ENCODE measurements at regions not wholly inside any gene's neighbourhood (a gene's known extent, or its start where the extent isn't known, plus 50 kb on each side); places are given as distances from the start of the nearest gene placed in this dataset.

DNA sequence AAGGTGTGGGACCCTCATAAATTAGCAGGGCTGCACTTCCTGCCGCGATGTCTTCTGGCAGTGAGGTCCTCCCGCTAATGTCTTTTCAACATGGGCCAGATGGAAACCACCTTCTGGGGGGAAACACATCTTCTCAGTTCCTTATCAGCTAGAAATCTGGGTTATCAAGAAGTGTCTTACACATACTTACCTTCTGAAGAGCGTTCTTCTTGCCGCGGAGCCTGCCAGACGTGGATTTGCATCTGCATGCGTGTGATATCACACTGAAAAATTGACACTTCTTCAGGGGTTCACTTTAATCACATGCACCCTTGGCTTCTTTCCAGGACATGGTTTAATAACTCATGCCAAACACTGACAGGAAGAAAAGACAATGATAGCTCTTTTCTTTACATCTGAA lies 163.5 kb upstream of the SOX11 start:
- no peak for TF ChIP-seq ZFX (IDR thresholded peaks at IDR 0.05; ENCODE audit: borderline replicate concordance)
- TF ChIP-seq, protein P1, sequence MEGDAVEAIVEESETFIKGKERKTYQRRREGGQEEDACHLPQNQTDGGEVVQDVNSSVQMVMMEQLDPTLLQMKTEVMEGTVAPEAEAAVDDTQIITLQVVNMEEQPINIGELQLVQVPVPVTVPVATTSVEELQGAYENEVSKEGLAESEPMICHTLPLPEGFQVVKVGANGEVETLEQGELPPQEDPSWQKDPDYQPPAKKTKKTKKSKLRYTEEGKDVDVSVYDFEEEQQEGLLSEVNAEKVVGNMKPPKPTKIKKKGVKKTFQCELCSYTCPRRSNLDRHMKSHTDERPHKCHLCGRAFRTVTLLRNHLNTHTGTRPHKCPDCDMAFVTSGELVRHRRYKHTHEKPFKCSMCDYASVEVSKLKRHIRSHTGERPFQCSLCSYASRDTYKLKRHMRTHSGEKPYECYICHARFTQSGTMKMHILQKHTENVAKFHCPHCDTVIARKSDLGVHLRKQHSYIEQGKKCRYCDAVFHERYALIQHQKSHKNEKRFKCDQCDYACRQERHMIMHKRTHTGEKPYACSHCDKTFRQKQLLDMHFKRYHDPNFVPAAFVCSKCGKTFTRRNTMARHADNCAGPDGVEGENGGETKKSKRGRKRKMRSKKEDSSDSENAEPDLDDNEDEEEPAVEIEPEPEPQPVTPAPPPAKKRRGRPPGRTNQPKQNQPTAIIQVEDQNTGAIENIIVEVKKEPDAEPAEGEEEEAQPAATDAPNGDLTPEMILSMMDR (IDR thresholded peaks at IDR 0.05), result no peak
- no peak overlapping the region for H3K27ac ChIP-seq

- no peak overlapping the region for H3K27ac ChIP-seq
- TF ChIP-seq ZFX (IDR thresholded peaks at IDR 0.05; ENCODE audit: borderline replicate concordance), result no peak
- TF ChIP-seq, protein P1 (IDR thresholded peaks at IDR 0.05), result no peak
These were observed 162.0 kb upstream of the SOX11 start for GRCh38 chr2:5530011-5530696.

DNA sequence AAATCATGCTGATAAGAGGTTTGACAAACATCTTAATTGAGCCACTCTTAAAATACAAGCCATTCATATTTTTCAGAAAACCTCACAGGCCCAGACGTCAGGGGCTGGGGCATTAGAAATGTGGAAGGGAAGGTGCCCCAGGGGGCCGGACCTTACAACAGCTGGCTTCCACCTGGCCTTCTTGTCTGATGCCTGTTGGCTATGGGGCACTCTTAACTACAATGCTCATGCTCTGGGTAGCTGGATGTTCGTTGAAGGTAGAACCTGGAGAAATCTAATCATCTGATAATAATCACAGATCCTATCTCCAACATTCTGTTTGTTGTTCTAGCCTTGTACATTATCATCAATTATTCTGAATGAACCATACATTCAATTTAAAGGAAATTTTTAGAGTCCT lies 156.9 kb upstream of the SOX11 start:
- TF ChIP-seq, protein P1 (IDR thresholded peaks at IDR 0.05), result no peak

GRCh38 chr2:5537180-5537688 lies 154.9 kb upstream of the SOX11 start:
- no peak overlapping the region for H3K27ac ChIP-seq
- no peak for TF ChIP-seq ZFX (IDR thresholded peaks at IDR 0.05; ENCODE audit: borderline replicate concordance)
- TF ChIP-seq, protein P1 (IDR thresholded peaks at IDR 0.05), result no peak

More for the DNA sequence above, 156.9 kb upstream of the SOX11 start:
- no peak overlapping the region for H3K27ac ChIP-seq

DNA sequence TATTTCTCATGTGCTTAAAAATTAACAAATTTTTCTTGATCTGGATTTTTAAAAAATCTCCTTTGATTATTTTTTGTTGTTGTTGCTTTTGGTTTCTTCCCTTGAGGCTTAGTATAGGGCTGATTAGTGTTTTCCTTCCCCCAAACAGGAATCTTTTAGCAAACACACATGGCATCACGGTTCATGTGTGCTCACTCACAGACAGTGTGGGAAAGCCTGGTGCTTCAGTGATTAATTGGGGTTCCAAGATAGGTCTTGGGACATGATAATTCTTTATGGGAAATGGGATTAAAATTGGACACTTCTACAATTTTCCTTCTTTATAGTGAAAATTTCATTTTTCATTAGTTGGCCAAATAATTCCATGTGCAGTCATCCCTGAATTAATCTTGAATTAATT lies 153.9 kb upstream of the SOX11 start:
- no peak for TF ChIP-seq ZFX (IDR thresholded peaks at IDR 0.05; ENCODE audit: borderline replicate concordance)
- TF ChIP-seq, protein P1 (IDR thresholded peaks at IDR 0.05), result no peak
- no peak overlapping the region for H3K27ac ChIP-seq

DNA sequence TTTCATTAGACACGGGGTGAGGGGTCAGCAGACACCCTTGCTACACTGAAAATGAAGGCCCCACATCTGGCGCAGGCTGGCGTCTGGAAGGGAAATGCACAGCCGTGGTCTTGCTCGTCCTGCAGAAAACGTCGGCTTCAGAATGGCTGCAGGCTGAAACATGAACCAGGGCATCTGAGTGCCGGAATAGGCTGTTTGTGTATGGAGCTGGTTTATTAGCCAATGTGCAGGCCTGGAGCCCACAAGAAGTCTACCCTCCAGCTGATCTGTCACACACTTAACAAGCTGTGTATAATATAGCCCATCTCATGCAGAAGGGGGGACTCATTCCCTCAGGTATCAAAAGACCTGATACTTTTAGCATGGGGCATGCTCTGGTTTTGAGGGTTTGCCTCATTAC lies 153.4 kb upstream of the SOX11 start:
- TF ChIP-seq, protein P1 (IDR thresholded peaks at IDR 0.05), result no peak
- no peak for TF ChIP-seq ZFX (IDR thresholded peaks at IDR 0.05; ENCODE audit: borderline replicate concordance)
- no peak overlapping the region for H3K27ac ChIP-seq

DNA sequence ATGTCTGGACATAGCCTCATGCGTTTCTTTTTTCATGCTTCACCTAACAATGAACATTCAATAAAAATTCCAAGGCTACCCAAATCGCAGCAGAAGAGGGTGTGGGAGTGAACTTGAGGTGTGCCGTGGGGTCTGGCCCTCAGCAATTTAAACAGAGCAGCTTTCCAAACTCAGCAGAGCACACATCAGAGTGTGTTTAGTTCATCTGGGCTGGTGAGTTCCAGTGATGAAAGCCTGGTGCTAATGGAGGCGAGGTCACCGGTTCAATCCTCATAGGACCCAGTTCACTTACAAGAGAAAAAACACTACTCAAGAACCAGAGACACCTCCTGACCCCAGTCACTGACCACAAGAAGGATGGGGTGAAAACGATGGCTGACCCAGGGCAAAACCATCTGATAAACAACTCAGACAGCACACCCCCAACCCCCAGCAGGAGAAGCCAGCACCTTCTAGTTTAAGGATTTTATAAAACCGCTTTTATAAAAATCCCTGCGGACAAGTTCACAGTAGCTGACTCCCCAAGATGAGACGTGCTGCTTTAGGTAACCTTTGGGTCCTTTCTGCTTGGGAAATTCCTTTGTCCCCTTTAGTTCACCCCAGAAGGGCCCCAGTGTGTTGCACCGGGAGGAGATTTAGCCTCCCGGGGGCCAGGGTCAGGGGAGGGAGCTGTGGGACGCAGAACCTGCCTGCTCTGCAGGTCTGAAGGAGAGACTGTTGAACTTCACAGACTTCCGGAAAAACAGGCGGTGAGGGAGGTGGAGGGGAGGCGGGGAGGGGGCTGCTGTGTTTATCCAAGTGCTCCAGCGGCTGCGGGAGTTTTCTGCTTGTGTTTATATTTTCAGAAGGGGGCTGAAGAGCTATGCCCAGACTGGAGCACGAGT lies 152.7 kb upstream of the SOX11 start:
- TF ChIP-seq, protein P1 (IDR thresholded peaks at IDR 0.05), result no peak
- no peak for TF ChIP-seq ZFX (IDR thresholded peaks at IDR 0.05; ENCODE audit: borderline replicate concordance)
- H3K27ac ChIP-seq, result no peak overlapping the region
